Endodermal cell (in vitro differentiated cells): ENCODE measurements at regions not wholly inside any gene's neighbourhood (a gene's known extent, or its start where the extent isn't known, plus 50 kb on each side); places are given as distances from the start of the nearest gene placed in this dataset.
A peak's percentile ranks its signal among the peaks of the same experiment; 100 is the strongest.

Experiments
- DNase-seq: peaks from one replicate; pipeline ENCODE4 v3.0.0-alpha.2; 2017
- H3K27ac ChIP-seq: 2 replicates; pipeline ENCODE4 v1.5.1; 2013; ENCODE audit warnings: mild to moderate bottlenecking, low read depth, low read length, moderate library complexity
- H3K27me3 ChIP-seq: 2 replicates; pipeline ENCODE4 v1.6.1; 2013; ENCODE audit warnings: mild to moderate bottlenecking, low read length, moderate library complexity; ENCODE audit not compliant: insufficient read depth, control insufficient read depth, poor library complexity, severe bottlenecking
- H3K36me3 ChIP-seq: 2 replicates; pipeline ENCODE4 v1.7.0; 2013; ENCODE audit warnings: mild to moderate bottlenecking, low read length, moderate library complexity; ENCODE audit not compliant: control insufficient read depth, insufficient read depth
- H3K4me1 ChIP-seq: one replicate; pipeline ENCODE4 v1.7.0; 2013; ENCODE audit warnings: low read length; ENCODE audit not compliant: control insufficient read depth, insufficient read depth
- H3K4me3 ChIP-seq: 2 replicates; pipeline ENCODE4 v1.5.1; 2013; ENCODE audit warnings: mild to moderate bottlenecking, low read length, moderate library complexity
- H3K9ac ChIP-seq: 2 replicates; pipeline ENCODE4 v1.6.1; 2013; ENCODE audit warnings: mild to moderate bottlenecking, low read length, moderate library complexity; ENCODE audit not compliant: poor library complexity, severe bottlenecking; ENCODE audit errors: extremely low read depth
- H3K9me3 ChIP-seq: 2 replicates; pipeline ENCODE4 v1.6.1; 2013; ENCODE audit warnings: mild to moderate bottlenecking, low read length, moderate library complexity; ENCODE audit not compliant: control insufficient read depth
- H3K27ac Mint-ChIP-seq: 2 replicates; pipeline ENCODE4 v1.8.0; 2020; ENCODE audit warnings: mixed read lengths
- H3K27me3 Mint-ChIP-seq: 2 replicates; pipeline ENCODE4 v1.8.0; 2021; ENCODE audit warnings: mild to moderate bottlenecking, mixed read lengths; ENCODE audit not compliant: insufficient read depth
- H3K36me3 Mint-ChIP-seq: 2 replicates; pipeline ENCODE4 v1.8.0; 2020; ENCODE audit warnings: low read depth, mixed read lengths
- H3K4me1 Mint-ChIP-seq: 2 replicates; pipeline ENCODE4 v1.8.0; 2020; ENCODE audit warnings: mixed read lengths
- H3K4me3 Mint-ChIP-seq: 2 replicates; pipeline ENCODE4 v1.8.0; 2020; ENCODE audit warnings: mild to moderate bottlenecking, moderate library complexity, mixed read lengths
- H3K9me3 Mint-ChIP-seq: 2 replicates; pipeline ENCODE4 v1.8.0; 2020; ENCODE audit warnings: mild to moderate bottlenecking, mixed read lengths
- WGBS, 2 experiments: methylation state at CpG; one replicate each; pipeline versions ENCODE4 v1.1.5 to v1.1.7; 2013; ENCODE audit warnings: missing lambda C conversion rate in 2 of 2, mixed read lengths in 1 of 2; ENCODE audit not compliant: insufficient coverage in 1 of 2, insufficient read length in 1 of 2; 5-methylcytosine and 5-hydroxymethylcytosine counted together
- TF ChIP-seq, protein P1 (sequence below): fragments of 200-600 bp; sonication (generic); conservative IDR thresholded peaks from 2 replicates; pipeline ENCODE4 v1.5.0; 2021; ENCODE audit warnings: antibody characterized with exemption, mild to moderate bottlenecking

DNA sequence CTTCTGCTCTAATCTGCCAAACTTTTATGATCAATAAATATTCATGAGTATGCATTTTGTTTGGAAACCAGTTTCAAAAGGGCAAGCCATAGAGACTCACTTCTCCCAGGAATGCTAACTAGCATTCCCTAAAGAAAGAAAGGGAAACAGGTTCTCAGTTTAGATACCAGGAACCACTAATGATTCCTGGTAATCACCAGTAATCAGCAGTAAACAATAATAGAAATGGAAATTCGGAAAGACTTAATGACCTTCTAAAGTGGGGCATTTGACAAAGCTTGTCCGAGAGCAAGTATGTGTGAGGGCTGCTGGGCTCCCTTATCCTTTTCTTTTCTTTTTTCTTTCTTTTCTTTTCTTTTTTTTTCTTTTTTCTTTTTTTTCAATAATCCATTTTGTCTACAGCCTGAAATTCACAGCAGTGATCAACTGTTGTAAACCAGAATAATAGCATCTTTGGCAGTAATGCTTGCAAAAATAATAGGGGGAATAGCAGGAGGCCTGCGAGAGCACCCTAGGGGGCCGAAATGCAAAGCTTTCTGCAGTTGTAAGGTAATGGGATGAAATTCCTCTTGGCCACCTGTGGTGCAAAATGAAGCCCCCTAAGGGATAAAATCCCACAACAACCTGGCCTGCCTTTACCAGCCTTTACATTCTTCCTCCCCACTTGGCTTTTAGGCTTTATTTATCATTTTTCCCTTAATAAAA is 253.2 kb downstream of the ZPLD1 start:
- TF ChIP-seq, protein P1, sequence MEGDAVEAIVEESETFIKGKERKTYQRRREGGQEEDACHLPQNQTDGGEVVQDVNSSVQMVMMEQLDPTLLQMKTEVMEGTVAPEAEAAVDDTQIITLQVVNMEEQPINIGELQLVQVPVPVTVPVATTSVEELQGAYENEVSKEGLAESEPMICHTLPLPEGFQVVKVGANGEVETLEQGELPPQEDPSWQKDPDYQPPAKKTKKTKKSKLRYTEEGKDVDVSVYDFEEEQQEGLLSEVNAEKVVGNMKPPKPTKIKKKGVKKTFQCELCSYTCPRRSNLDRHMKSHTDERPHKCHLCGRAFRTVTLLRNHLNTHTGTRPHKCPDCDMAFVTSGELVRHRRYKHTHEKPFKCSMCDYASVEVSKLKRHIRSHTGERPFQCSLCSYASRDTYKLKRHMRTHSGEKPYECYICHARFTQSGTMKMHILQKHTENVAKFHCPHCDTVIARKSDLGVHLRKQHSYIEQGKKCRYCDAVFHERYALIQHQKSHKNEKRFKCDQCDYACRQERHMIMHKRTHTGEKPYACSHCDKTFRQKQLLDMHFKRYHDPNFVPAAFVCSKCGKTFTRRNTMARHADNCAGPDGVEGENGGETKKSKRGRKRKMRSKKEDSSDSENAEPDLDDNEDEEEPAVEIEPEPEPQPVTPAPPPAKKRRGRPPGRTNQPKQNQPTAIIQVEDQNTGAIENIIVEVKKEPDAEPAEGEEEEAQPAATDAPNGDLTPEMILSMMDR, result no peak
- peaks cover 2% of the 10 kb centered on the region for H3K36me3 Mint-ChIP-seq
- peaks cover 10% of the 10 kb centered on the region for H3K9me3 Mint-ChIP-seq
- WGBS, 2 experiments, result 27 to 31% methylated on average over 2 to 4 of the region's 4 CpGs
- peak; percentile 79 for DNase-seq
- no peaks in the 10 kb centered on the region for H3K36me3 ChIP-seq
- peak overlapping the region; percentile 74 for H3K27ac Mint-ChIP-seq
- H3K4me1 Mint-ChIP-seq, result peaks cover 24% of the 10 kb centered on the region
- H3K4me1 ChIP-seq, result peaks cover 5% of the 10 kb centered on the region
- no peak overlapping the region for H3K9ac ChIP-seq
- peaks cover 2% of the 10 kb centered on the region for H3K27me3 Mint-ChIP-seq
- H3K27me3 ChIP-seq, result no peaks in the 10 kb centered on the region
- H3K9me3 ChIP-seq, result peaks cover 7% of the 10 kb centered on the region
- H3K27ac ChIP-seq, result no peak overlapping the region
- no peak overlapping the region for H3K4me3 ChIP-seq
- H3K4me3 Mint-ChIP-seq, result no peak overlapping the region

DNA sequence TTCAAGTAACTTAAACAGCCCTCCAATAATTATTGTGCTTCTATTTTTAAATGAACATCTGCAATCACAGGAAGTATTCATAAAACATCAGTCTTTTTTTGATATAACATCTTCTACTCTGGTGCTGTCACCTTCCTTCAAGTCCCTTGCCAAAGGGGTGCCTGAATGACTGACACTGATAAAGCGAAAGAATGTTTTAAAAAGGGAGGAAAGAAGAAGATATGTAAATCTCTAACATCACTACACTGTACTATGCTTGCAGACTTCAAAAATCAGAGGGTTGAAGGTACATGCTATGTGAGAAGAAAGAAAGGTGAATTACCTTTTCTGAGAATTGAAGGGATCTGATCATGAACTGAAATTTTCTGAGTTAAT is 253.7 kb downstream of the ZPLD1 start:
- peaks cover 2% of the 10 kb centered on the region for H3K36me3 Mint-ChIP-seq
- peaks cover 13% of the 10 kb centered on the region for H3K9me3 Mint-ChIP-seq
- H3K27ac Mint-ChIP-seq, result peak overlapping the region; percentile 24
- no peak overlapping the region for H3K4me3 Mint-ChIP-seq
- Histone ChIP-seq H3K36me3 (no peaks in the 10 kb centered on the region), H3K27ac (no peak overlapping the region), H3K4me1 (peaks cover 5% of the 10 kb centered on the region), H3K4me3 (no peak overlapping the region), H3K9me3 (peaks cover 12% of the 10 kb centered on the region), H3K27me3 (no peaks in the 10 kb centered on the region), H3K9ac (no peak overlapping the region)
- H3K27me3 Mint-ChIP-seq, result peaks cover 2% of the 10 kb centered on the region
- peaks cover 27% of the 10 kb centered on the region for H3K4me1 Mint-ChIP-seq
- TF ChIP-seq, protein P1, result no peak
- WGBS, 2 experiments, result no CpG with 5 or more reads among the region's 1 CpG
- DNase-seq, result no peak

DNA sequence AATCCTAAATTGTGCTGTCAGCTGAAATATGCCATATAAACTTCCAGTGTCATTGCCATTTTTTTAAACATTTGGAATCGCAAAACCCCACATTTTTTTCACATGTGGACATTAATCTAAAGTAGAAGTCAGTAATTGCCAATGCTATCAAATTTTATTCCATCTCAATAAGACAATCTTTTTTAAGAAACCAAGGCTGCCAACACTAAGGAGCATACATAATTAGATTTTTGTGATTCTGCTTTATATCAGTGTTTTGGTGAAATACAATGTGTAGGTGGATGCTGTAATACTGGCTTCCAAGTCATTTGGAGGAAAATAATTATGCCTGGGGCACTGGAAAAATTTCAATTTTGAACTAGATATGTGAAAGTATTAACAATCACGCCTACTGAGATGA is 256.7 kb downstream of the ZPLD1 start:
- Histone ChIP-seq H3K4me3 (no peak overlapping the region), H3K27ac (no peak overlapping the region), H3K4me1 (peaks cover 5% of the 10 kb centered on the region), H3K27me3 (no peaks in the 10 kb centered on the region), H3K9ac (no peak overlapping the region), H3K36me3 (no peaks in the 10 kb centered on the region), H3K9me3 (peaks cover 15% of the 10 kb centered on the region)
- Mint-ChIP-seq H3K4me3 (no peak overlapping the region), H3K4me1 (peaks cover 31% of the 10 kb centered on the region), H3K9me3 (peaks cover 12% of the 10 kb centered on the region), H3K27ac (no peak overlapping the region), H3K36me3 (peaks cover 2% of the 10 kb centered on the region), H3K27me3 (no peaks in the 10 kb centered on the region)
- whole genome bisulfite sequencing, 2 experiments, result 80 to 100% methylated on average over 2 of the region's 2 CpGs
- DNase-seq, result no peak
- TF ChIP-seq, protein P1, result no peak
